Fibroblast of lung (primary cell): ENCODE measurements at regions not wholly inside any gene's neighbourhood (a gene's known extent, or its start where the extent isn't known, plus 50 kb on each side); places are given as distances from the start of the nearest gene placed in this dataset.

Experiments used
- DNase-seq, 2 donors: peaks; one replicate each; pipeline versions ENCODE4 v3.0.0 to v3.0.0-alpha.2; 2010; ENCODE audit warnings: low read depth in 2 of 2
- H2AFZ ChIP-seq: 2 replicates; pipeline ENCODE4 v1.5.1; 2012; ENCODE audit warnings: low read length, control low read depth, inconsistent platforms
- H3K27ac ChIP-seq: 2 replicates; pipeline ENCODE4 v1.5.1; 2011; ENCODE audit warnings: low read length, control low read depth; ENCODE audit not compliant: insufficient read depth
- H3K27me3 ChIP-seq: 2 replicates; pipeline ENCODE4 v1.5.1; 2011; ENCODE audit warnings: mild to moderate bottlenecking, low read length; ENCODE audit not compliant: control insufficient read depth, insufficient read depth
- H3K36me3 ChIP-seq: 2 replicates; pipeline ENCODE4 v1.5.1; 2011; ENCODE audit warnings: low read length; ENCODE audit not compliant: control insufficient read depth, insufficient read depth
- H3K4me1 ChIP-seq: 2 replicates; pipeline ENCODE4 v1.5.1; 2011; ENCODE audit warnings: low read length; ENCODE audit not compliant: control insufficient read depth, insufficient read depth; ENCODE audit errors: extremely low read depth
- H3K4me2 ChIP-seq: 2 replicates; pipeline ENCODE4 v1.5.1; 2011; ENCODE audit warnings: low read length, control low read depth; ENCODE audit not compliant: insufficient read depth; ENCODE audit errors: extremely low read depth
- H3K4me3 ChIP-seq, 4 experiments: fragments of 200-600 bp in 1 of 4; sonication (generic) in 1 of 4; replicated peaks in 1 of 4; 2 replicates each; pipeline ENCODE4 v1.5.1; 2011 to 2016; ENCODE audit warnings: low read length in 4 of 4, low read depth in 3 of 4, mild to moderate bottlenecking in 3 of 4, control low read depth in 2 of 4, inconsistent platforms in 1 of 4, mixed read lengths in 1 of 4; ENCODE audit not compliant: insufficient read depth in 1 of 4; ENCODE audit errors: control extremely low read depth in 1 of 4
- H3K79me2 ChIP-seq: 2 replicates; pipeline ENCODE4 v1.5.1; 2012; ENCODE audit warnings: mild to moderate bottlenecking, low read length, inconsistent platforms; ENCODE audit not compliant: control insufficient read depth, insufficient read depth
- H3K9ac ChIP-seq: 2 replicates; pipeline ENCODE4 v1.5.1; 2011; ENCODE audit warnings: mild to moderate bottlenecking, low read length, control low read depth; ENCODE audit not compliant: insufficient read depth
- H3K9me3 ChIP-seq: 2 replicates; pipeline ENCODE4 v1.5.1; 2012; ENCODE audit warnings: low read depth, low read length; ENCODE audit not compliant: control insufficient read depth, insufficient read depth
- H4K20me1 ChIP-seq: 2 replicates; pipeline ENCODE4 v1.5.1; 2011; ENCODE audit warnings: low read length; ENCODE audit not compliant: control insufficient read depth, insufficient read depth; ENCODE audit errors: extremely low read depth
- EZH2 ChIP-seq: IDR thresholded peaks from 2 replicates; pipeline ENCODE4 v1.5.1; 2012; ENCODE audit warnings: low read length, control low read depth, mild to moderate bottlenecking; ENCODE audit errors: missing control alignments
- TF ChIP-seq, protein P1 (sequence below), 2 donors: IDR thresholded peaks in 1 of 2; conservative IDR thresholded peaks in 1 of 2; 1 replicate in 1 of 2; 2 replicates in 1 of 2; pipeline ENCODE4 v1.5.1; 2011 to 2012; ENCODE audit warnings: low read length in 2 of 2, control low read depth in 1 of 2, inconsistent platforms in 1 of 2, low read depth in 1 of 2, mild to moderate bottlenecking in 1 of 2

DNA sequence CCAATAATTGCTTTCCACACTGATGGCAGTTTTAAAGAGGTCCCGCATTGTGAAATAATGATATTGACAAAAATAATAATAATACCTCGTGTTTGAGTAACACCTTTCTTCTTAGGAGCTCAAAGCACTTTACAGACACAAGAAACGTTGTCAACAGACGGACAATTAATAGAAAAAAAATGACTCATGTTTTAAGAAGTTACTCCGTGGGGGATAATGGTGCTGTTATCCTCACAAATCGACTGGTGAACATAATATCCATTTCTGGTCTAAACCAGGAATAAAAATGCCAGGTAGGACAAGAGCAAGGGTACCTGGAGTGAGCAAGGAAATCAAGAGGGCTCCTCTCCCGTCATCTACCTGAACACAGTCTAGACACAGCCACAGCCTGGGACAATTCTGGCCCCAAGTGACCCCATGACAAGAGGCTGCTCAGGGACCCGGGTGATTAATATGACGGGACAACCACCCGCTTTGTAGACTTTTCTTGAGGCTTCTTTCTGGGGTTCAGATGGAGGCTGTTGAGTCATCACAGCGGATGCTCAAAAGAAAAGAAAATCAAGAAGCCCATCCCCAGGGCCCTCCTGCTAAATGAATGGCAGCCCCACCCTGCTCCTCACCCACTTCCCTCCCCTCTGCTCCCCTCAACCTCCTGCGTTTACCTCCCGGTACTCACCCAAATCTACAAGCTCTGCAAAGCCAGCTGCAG is 146.2 kb upstream of the IRF2BP2 start:
- TF ChIP-seq EZH2, result no peak
- TF ChIP-seq, protein P1, sequence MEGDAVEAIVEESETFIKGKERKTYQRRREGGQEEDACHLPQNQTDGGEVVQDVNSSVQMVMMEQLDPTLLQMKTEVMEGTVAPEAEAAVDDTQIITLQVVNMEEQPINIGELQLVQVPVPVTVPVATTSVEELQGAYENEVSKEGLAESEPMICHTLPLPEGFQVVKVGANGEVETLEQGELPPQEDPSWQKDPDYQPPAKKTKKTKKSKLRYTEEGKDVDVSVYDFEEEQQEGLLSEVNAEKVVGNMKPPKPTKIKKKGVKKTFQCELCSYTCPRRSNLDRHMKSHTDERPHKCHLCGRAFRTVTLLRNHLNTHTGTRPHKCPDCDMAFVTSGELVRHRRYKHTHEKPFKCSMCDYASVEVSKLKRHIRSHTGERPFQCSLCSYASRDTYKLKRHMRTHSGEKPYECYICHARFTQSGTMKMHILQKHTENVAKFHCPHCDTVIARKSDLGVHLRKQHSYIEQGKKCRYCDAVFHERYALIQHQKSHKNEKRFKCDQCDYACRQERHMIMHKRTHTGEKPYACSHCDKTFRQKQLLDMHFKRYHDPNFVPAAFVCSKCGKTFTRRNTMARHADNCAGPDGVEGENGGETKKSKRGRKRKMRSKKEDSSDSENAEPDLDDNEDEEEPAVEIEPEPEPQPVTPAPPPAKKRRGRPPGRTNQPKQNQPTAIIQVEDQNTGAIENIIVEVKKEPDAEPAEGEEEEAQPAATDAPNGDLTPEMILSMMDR (conservative IDR thresholded peaks at IDR 0.05 in 1 of 2, IDR thresholded peaks at IDR 0.05 in 1 of 2; ENCODE audit: low read depth in 1 of 2, low read length in 2 of 2), result no peak
- Histone ChIP-seq H3K4me3 (no peak overlapping the region), H3K27me3 (no peaks in the 10 kb centered on the region), H3K9ac (no peak overlapping the region), H4K20me1 (no peaks in the 10 kb centered on the region), H3K36me3 (no peaks in the 10 kb centered on the region), H3K9me3 (no peaks in the 10 kb centered on the region), H3K4me2 (no peak overlapping the region), H3K4me1 (peaks cover 9% of the 10 kb centered on the region), H2AFZ (no peak overlapping the region), H3K79me2 (no peaks in the 10 kb centered on the region), H3K27ac (no peak overlapping the region)
- DNase-seq, result peak in 1 of 2 donors; percentile 77

DNA sequence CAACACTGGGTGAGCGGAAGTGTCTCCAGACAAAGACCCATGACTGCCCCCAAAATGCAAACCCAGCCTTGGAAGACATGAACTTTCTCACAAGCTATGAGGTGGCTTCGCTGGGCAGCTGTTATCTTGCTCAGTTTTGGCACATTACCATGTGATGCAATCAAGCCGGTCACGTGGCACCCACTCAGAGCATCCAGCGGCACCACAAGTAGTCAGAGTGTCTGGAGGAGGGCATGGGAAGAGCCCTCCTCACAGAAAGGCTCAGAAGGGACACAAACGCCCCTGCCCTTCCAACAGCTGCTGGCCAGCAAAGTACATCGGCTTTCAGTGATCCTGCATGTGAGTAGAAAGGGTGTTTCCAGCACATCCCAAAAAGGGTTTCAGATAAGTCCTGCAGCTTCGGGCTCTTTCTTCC is 145.5 kb upstream of the IRF2BP2 start:
- Histone ChIP-seq H3K79me2 (no peaks in the 10 kb centered on the region), H3K4me3 (no peak overlapping the region), H2AFZ (no peak overlapping the region), H3K27me3 (no peaks in the 10 kb centered on the region), H3K9me3 (no peaks in the 10 kb centered on the region), H3K27ac (no peak overlapping the region), H4K20me1 (no peaks in the 10 kb centered on the region), H3K9ac (no peak overlapping the region), H3K4me1 (peaks cover 9% of the 10 kb centered on the region), H3K36me3 (no peaks in the 10 kb centered on the region), H3K4me2 (peak overlapping the region; percentile 4)
- TF ChIP-seq, protein P1 (conservative IDR thresholded peaks at IDR 0.05 in 1 of 2, IDR thresholded peaks at IDR 0.05 in 1 of 2; ENCODE audit: low read depth in 1 of 2, low read length in 2 of 2), result no peak
- TF ChIP-seq EZH2, result no peak
- DNase-seq, result peak; percentile 93

DNA sequence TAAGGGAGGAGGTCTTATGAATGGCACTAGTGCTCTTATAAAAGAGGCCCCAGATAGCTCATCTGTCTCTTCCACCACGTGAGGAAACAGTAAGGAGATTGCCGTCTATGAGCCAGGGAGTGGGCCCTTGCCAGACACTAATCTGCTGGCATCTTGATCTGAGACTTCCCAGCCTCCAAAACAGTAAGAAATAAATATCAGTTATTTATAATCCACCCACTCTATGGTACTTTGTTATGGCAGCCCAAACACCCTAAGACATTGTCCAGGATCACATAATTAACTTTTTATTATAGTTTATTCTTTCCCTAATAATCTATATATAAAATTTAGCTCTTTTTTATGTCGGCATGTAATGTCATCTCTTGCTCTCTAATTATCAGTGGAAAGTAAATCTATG is 144.0 kb upstream of the IRF2BP2 start:
- H3K9me3 ChIP-seq, result no peaks in the 10 kb centered on the region
- H3K27ac ChIP-seq, result no peak overlapping the region
- no peaks in the 10 kb centered on the region for H3K36me3 ChIP-seq
- no peak overlapping the region for H3K4me2 ChIP-seq
- no peak overlapping the region for H3K4me3 ChIP-seq
- no peak overlapping the region for H3K9ac ChIP-seq
- no peaks in the 10 kb centered on the region for H4K20me1 ChIP-seq
- DNase-seq, result no peak
- H3K4me1 ChIP-seq, result peaks cover 9% of the 10 kb centered on the region
- no peak overlapping the region for H2AFZ ChIP-seq
- H3K27me3 ChIP-seq, result no peaks in the 10 kb centered on the region
- no peaks in the 10 kb centered on the region for H3K79me2 ChIP-seq
- no peak for TF ChIP-seq EZH2
- TF ChIP-seq, protein P1 (conservative IDR thresholded peaks at IDR 0.05 in 1 of 2, IDR thresholded peaks at IDR 0.05 in 1 of 2; ENCODE audit: low read depth in 1 of 2, low read length in 2 of 2), result no peak
